GM13977 (cell line): ENCODE measurements at regions not wholly inside any gene's neighbourhood (a gene's known extent, or its start where the extent isn't known, plus 50 kb on each side); places are given as distances from the start of the nearest gene placed in this dataset.

Source experiments
- DNase-seq: peaks from one replicate; pipeline ENCODE4 v3.0.0; 2012; ENCODE audit warnings: low spot score
- CTCF ChIP-seq: IDR thresholded peaks from 2 replicates; pipeline ENCODE4 v1.5.1; 2012; ENCODE audit warnings: mild to moderate bottlenecking, control low read depth; ENCODE audit not compliant: insufficient read depth; ENCODE audit errors: extremely low read depth, missing control alignments
- in situ Hi-C: fragments of 300-500 bp; cut with MboI; formaldehyde crosslinking; loops from one replicate; pipeline ENCODE4 v1.12.0; 2022; ENCODE audit warnings: low sequenced_read_pairs, low pct_unique_long_range_greater_than_20kb, mixed read lengths, inconsistent platforms; ENCODE audit not compliant: unreplicated experiment

DNA sequence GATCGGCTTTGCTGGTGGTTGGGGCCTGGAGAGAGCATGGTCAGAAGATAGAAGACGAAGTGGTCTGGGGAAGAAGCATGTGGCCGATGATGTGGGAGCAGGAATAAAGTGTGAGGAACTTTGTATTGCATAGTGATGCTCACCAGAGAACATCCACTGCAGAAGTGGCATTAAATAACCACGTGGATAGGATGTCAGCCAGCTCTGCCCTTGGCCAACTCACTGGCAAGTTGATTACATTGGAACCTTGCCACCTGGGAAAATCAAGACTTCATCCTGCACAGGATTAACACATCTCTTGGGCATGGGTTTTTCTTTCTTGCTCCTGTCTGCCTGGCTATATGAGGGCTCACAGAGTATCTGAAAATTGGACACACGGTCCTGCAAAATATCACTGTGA lies 217.4 kb downstream of the DMRT2 start:
- no peak for TF ChIP-seq CTCF
- DNase-seq, result no peak
- in situ Hi-C loops, result no loop called here

DNA sequence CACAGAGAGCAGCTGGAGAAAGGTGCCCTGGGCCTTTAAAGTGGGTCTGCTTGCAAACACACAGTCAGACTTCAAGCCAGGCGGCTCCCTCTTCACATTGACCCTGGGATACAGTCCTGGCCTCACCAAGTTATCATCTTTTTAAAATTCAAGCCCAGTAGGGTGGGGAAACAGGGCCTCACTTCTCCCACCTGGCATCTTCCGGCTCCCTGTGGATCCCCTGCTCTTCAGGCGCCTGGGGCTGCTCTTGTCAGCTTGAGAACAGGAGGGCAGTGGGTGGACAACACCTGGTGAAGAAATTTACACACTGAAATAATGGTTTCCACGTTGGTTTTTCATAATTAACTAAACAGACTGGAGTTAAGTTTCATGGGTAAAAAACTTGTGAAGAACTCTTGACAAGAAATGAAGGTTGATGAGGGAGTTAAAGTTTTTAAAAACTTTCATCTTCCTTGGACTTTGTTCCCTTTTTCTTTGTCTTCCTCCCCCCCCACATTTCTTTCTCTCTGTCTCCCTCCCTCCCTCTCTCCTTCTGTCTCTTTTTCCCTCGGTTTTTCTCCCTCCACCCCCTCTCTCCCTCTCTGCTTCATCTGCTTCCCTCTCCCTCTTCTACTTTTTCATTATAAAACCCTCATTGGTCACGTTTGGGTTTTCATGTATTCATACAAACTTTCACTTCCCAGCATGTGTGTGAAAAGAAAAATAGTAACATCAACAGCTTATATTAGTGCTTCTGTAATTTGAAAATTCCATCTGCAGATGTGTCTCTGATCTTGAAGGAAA lies 219.6 kb downstream of the DMRT2 start:
- in situ Hi-C loops, result no loop called here
- DNase-seq, result no peak
- no peak for TF ChIP-seq CTCF

- in situ Hi-C loops, result no loop called here
- no peak for TF ChIP-seq CTCF
- DNase-seq, result no peak
These were observed 221.2 kb downstream of the DMRT2 start for GRCh38 chr9:1271367-1271766.

GRCh38 chr9:1271786-1272185 lies 221.6 kb downstream of the DMRT2 start:
- no peak for TF ChIP-seq CTCF
- no peak for DNase-seq
- in situ Hi-C loops, result no loop called here

DNA sequence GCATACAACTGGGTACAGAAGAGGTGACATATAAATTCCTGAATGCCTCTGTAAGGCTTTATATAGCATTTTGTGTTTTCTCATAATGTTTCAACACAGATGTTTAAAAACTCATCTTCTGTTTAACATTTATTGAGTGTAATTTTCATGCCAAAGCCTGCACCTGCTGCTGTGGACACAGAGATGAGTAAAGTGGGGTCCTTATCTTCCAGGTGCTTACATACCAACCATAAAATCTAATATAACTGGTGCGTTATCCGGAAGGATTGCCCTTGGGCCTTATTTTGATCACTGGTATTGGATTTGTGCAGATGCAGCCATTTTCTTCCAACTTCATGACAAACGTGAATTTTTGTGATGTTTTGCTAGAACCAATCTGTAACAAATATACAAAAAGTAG lies 222.3 kb downstream of the DMRT2 start:
- DNase-seq, result no peak
- TF ChIP-seq CTCF, result no peak
- in situ Hi-C loops, result no loop called here

GRCh38 chr9:1273859-1274258 lies 223.7 kb downstream of the DMRT2 start:
- in situ Hi-C loops, result no loop called here
- TF ChIP-seq CTCF, result no peak

More at GRCh38 chr9:1273859-1274258, 223.7 kb downstream of the DMRT2 start:
- no peak for DNase-seq
